HG03159 (cell line): ENCODE measurements at regions not wholly inside any gene's neighbourhood (a gene's known extent, or its start where the extent isn't known, plus 50 kb on each side); places are given as distances from the start of the nearest gene placed in this dataset.
"Not testable (repeated sequence)": the region's sequence is repeated elsewhere in the genome, so short reads cannot be mapped to it uniquely, and the experiment has no call there.

Source experiments
- ATAC-seq: cut with Tn5 transposase; IDR thresholded peaks from one replicate; pipeline ENCODE4 v1.9.1; 2021; ENCODE audit warnings: mild to moderate bottlenecking, moderate library complexity; ENCODE audit not compliant: unreplicated experiment

DNA sequence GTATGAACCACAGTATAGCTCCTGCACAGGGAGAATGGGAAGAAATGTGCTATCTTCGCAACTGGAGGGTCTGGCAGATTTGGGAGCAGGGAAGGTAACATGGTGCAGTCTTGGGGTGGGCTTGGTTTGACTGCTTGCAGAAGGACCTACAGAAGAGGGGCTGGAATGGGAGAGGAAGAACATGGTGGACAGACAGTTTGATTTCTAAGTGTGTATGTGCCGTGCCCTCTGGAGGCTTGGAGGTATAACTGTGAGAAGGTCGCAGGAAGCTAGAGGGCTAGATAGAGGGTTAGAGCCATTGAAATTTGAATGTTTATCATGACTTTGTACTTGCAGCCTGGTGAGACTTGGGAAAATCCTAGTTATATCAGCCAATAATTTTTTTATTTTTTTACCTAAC lies 169.2 kb downstream of the SQOR start:
- ATAC-seq: no peak

DNA sequence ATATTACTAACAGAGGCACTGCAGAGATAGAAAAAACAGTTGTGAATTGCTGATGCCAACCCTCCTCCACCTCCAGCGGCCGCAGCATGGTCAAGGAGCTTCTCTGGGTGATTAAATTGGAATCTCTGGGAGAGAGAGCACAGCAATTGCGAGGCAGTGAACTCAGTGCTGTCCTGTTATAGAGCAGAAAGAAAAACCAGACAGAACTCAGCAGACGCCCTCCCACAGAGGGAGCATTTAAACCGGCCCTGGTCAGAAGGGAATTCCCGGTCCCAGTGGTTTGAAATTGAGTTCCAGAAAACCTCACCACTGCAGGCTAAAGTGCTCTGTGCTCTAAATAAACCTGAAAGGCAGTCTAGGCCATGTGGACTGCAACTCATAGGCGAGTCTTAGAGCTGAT lies 175.4 kb downstream of the SQOR start:
- no peak for ATAC-seq

DNA sequence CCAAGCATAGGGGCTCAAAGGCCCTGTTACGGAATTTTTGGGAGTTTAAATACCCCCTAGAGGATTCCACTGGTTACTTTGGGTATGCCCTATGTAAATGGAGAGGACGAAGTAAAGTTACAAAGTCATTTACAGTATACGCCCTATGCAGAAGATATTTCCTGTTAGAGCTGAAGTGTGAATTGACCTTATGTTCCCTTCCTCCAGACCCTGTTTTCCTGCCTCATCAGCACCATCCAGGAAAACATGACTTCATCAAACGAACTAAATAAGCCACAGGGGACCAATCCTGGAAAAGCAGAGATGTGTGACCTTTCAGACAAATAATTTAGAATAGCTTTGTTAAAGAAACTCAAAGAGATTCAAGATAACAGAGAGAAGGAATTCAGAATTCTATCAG lies 177.4 kb downstream of the SQOR start:
- ATAC-seq: no peak

DNA sequence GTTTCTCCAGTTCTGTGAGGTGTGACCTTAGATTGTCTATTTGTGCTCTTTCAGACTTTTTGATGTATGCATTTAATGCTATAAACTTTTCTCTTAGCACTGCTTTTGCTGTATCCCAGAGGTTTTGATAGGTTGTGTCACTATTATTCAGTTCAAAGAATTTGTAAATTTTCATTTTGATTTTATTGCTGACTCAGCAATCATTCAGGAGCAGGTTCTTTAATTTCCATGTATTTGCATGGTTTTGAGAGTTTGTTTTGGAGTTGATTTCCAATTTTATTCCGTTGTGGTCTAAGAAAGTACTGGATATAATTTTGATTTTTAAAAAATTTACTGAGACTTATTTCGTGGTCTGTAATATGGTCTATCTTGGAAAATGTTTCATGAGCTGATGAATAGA lies 182.7 kb downstream of the SQOR start:
- not testable (repeated sequence) for ATAC-seq

DNA sequence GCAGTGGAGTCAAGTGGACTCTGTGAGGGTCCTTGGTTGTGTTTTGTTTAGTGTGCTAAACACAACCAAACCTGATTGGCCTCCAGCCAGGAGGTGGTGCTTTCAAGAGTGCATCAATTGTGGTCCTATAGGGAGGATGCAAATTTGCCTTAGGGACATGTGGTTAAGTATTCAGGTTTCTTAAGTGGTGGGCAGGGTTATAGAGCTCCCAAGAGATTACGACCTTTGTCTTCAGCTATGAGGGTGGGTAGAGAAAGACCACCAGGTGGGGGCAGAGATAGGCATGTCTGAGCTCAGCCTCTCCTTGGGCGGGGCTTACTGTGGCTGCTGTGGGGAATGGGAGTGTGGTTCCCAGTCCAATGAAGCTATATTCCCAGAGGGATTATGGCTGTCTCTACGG lies 186.6 kb downstream of the SQOR start:
- no peak for ATAC-seq

DNA sequence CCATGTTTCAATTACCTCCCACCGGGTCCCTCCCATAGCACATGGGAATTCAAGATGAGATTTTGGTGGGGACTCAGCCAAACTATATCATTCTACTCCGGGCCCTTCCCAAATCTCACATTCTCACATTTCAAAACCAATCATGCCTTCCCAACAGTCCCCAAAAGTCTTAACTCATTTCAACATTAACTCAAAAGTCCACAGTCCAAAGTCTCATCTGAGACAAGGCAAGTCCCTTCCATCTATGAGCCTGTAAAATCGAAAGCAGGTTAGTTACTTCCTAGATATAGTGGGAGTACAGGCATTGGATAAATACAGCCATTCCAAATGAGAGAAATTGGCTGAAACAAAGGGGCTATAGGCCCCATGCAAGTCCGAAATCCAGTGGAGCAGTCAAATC lies 188.1 kb downstream of the SQOR start:
- ATAC-seq: not testable (repeated sequence)

DNA sequence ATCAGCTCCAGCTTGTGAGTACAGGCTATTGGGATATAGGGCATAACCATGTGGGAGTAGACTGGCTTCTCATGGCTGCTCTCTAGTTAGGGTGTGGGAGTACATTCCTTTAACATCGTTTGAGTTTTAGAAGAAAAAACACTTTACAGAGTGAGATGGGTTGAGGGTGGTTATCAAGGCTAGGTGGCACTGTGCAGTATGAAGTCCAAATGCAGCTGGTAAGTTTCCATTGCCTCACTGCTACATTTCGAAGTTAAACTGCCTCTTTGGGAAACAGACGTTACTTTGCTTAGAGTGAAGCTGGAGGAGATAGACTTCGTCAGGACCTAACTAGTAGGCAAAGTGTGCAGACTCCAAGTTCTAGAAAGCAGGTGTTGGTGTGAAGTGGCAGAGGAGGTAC lies 192.4 kb downstream of the SQOR start:
- ATAC-seq: no peak

DNA sequence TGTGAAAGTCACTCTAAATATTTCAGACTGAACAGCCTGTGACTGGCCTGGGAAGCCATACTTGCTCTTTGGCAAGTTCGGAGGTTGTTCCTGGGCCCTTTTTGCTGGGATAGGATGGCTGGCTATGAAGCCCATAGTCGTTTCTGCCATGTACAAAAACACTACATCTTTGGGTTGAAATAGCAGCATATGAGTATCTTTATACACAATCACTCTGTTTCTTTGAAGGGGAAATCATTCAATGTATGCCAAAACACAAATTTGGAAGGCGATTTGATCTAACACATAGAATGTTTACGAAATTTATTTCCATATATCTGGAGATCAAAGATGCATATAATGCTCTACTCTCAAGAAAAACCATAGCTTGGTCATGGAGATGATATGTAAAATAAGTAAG lies 192.9 kb downstream of the SQOR start:
- no peak for ATAC-seq

DNA sequence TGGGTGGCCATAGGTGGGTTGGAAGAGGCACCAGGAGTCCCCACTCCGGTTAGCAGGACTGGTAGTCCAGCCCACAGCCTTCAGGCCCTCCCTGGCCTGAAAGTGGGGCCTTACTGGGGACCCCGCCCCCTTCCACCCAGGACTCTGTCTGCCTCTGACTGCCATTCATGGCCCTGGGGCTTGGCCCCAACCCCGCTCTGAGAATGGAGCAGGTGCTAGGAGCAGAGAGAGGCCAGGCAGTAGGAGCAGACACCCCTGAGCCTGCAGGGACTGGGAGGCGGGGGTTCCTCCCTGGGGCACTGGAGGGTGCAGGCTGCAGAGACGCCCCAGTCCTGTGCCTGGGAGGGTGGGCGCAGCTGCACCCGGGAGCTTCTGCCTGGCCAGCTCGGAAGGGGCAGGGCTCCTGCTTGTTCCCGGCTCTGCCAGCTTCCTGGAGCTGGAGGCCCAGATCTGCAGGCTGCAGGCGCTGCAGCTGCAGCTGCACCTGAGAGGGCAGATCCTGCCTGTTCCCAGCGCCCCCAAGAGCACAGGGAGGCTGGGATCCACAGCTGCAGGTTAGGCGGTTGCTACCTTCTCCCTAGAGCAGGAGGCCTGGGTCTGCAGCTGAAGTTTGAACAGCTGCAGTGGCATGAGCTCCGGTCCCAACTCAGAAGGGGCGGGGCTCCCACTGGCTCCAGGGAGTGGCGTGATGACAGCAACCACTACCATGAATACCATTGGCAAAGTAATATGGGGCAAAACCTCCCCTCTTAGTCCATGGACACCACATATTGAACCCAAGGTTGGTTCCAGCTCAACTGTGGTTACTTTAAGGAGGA lies 194.7 kb downstream of the SQOR start:
- no peak for ATAC-seq

DNA sequence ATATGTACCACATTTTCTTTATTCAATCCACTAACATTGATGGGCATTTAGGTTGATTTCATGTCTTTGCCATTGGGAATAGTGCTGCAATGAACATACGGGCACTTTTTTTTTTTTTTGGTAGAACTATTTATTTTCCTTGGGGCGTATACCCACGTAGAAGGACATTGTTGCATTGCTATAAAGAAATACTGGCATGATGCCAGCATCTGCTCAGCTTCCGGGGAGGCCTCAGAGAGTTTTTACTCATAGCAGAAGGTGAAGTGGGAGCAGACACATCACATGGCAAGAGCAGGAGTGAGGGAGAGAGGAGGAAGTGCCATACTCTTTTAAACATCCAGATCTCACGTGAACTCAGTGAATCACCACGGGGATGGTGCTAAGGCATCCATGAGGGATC lies 197.0 kb downstream of the SQOR start:
- no peak for ATAC-seq

DNA sequence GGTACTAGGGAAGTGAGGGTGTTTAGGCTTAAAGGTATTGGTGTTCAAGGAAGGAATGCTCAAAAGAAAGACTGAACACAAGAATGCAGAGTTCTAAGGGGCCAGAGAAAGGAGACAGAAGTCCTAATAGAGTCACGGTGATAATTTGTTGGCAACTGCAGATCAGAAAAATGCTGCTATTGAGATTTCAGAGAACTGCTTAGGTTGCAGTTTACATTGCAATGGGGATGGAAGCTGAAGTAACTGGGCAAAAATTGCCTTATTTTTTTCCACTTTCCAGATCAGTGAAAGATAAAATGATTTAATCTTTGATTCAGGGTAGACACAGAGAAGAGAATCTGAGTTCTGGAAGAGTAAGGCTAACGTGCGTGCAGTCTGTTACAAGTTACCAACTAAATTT lies 199.8 kb downstream of the SQOR start:
- no peak for ATAC-seq

DNA sequence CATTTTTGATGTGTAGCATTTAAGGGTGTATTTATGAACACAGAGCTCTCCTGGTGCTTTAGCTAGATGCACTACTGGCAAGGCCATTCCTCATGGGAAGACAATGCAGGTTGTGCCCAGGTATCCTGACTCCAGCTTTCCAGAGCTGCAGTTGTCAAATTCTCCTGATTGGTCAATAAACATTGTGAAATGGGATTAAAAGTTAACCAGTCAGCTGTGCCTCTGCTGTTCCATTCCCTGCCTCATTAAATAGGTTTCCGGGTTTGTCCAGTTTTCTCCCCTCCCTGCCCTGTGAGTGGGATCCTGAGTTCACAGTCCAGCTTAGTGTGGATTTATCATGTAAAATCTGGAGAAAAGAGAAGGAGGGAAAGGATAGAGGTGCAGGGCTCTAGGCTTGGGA lies 207.3 kb downstream of the SQOR start:
- ATAC-seq: no peak

DNA sequence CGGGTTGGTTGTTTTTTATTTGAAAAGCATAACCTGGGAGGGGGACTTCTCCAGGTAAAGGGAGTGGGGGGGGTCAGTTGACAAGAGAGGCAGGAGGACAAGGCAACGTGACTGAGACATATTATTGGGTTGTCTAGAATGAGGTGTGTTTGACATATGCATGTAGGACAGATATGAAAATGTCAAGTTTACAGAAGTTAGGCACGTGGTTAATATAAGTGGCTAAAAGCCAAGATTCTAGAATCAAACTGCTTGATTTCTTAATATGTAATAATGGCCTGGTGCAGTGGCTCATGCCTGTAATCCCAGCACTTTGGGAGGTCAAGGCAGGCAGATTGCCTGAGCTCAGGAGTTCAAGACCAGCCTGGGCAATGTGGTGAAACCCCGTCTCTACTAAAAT lies 212.8 kb downstream of the SQOR start:
- no peak for ATAC-seq

DNA sequence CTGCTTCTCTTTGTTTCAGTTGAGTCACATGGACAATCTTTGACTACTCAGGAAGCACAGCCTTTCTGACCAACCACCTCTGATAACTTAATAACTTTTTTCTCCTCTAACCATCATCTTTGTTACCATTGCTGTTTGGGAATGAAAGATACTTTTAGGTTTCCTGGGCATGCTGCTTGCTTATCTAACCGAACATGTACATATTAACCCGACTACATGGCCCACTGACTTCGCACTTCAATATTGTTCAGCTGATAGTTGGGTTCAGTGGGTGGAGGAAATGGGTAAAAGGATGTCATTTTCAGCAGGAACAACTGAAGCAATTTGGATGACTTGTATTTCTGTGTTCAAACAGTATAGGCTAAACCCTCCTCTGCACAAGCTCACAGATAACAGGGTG lies 214.3 kb downstream of the SQOR start:
- ATAC-seq: no peak

DNA sequence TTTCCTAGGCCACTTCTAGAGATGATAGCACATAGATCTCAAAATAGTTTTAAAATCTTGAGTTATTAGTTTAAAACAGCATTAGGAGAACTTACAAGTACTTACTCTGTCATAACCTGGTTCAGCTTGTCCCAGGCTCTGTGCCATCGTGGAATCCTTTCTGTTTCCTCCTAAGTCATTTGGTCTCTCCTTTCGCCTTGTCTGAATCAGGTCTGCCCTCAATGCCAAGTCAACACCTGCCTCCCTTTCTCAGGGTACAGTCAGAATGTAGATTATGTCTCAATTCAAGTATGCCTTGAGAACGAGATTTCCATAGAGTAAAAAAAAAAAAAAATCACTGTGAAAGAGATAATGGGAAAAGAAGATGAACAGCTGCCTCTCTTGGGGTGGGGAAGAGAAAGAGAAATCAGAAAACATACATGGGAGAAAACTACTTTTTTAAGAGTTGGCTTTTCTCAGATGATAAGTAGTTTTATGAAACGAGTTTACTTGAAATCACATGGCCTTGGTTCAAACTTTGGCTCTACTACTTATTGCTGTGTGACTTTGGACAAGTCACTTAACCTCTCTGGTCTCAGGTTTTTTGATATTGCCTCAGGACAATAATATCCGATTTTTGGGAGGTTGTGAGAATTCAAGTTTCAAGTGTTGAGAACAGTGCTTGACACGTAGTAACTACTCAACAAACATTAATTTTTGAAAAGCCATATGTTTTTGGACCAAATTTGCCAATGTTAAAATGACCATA lies 219.8 kb downstream of the SQOR start:
- no peak for ATAC-seq

DNA sequence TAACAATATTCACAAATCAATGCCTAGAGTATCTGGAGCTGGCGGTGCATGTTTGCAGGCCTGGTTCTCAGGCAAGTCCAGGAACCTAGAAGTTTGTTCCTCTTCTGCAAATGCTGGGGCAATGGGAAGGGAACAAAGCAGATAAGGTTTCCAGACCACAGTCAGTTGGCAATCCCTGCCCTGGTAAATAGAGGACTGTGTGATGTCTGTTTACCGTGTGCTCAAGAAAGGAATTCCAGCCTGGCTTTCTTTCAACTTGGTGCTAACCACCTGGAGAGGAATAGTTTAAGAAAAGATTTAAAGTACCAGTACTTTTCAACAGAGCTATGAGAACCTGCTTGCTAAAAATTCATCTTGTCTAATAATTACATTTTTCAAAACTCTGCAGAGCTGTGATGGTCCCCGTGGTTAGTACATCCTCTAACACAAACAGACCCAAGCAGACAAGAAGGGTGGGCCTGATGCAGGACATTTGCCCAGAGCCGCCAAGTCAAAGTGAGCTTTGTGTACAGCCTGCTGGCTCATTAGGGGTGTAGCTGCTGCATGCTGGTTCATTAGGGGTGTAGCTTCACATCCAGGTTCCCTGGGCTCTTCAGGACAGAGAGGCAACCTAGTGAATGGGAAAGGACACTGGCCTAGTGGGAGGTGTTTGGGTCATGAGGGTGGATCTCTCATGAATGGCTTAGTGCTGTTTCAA lies 220.5 kb downstream of the SQOR start:
- ATAC-seq: no peak

DNA sequence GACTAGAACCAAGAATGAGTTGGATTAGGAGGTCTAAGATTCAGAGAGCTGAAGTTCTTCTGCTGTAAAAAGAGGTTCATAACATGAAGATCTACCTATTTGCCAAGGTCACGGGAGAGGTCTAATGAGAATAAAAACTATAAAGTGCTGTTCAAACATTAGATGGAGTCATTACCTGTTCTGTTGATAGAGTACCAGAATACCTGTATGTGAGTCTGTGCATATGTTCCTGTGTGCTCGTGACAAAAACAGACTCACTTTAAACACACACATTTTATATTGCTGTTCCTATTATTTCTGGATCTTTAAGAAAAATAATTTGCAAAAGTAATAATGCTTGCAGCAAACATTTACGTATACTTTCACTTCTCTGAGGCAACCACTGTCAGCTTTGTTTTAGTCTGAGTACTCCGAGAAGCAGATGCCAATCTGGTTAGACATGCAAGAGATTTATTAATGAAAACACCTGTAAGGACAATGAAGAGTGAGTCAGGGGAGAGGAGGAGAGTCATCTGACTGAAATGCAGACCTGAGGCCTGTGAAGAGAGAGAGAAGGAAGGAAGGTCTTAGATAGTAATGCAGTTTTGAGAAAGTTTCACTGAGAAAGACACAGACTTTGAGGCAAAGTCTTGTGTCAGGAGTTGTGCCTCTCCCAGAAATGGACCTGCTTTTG lies 221.2 kb downstream of the SQOR start:
- ATAC-seq: no peak

DNA sequence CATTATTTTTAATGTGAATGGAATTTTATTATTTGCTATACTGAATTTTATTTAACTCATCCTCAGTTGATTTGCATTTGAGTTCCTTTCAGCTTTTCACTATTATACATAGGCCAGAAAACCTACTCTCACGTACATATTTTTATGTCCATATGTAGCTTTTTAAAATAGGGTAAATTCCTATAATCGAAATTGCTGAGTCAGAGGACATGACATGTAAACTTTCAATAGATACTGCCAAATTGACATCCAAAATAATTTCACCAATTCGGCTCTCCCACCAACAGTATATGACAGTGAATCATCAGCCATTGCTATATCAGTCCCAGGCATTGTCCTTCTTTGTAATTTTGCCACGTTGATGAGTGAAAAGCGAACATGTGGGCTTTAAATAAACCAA lies 222.5 kb downstream of the SQOR start:
- ATAC-seq: no peak

DNA sequence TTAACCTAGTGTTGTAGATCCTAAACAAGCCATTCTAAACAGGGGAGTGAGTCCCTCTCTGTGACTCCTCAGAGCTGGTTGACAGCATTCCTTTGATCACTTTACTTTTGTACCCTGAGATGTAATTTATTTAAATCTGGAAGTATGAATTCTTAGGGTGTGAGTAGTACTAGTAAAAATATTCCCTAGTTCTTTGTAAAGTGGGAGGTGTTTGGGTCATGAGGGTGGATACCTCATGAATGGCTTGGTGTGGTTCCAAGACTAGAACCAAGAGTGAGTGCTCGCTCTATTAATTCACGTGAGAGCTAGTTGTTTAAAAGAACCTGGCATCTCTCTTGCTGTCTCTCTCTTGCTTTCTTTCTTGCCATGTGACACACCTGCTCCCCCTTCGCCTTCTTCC lies 223.7 kb downstream of the SQOR start:
- no peak for ATAC-seq

DNA sequence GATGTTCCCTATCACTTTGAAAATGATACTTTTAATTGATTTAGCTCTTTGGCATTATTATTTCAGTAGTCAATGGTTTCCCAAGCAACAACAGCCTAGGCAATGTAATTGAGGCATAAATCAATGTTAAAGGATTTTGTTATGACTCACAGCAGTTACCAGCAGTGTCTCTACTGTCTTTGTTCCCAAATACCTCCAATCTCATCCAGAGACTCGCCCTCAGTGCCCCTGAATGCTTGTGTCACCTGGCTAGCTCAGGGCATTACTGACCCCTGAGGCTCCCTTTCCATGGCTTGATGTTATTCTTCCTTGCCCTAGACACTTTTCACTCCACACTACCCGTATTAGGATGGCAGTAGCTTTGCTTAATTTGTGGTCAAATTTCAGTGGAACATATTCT lies 227.2 kb downstream of the SQOR start:
- no peak for ATAC-seq

DNA sequence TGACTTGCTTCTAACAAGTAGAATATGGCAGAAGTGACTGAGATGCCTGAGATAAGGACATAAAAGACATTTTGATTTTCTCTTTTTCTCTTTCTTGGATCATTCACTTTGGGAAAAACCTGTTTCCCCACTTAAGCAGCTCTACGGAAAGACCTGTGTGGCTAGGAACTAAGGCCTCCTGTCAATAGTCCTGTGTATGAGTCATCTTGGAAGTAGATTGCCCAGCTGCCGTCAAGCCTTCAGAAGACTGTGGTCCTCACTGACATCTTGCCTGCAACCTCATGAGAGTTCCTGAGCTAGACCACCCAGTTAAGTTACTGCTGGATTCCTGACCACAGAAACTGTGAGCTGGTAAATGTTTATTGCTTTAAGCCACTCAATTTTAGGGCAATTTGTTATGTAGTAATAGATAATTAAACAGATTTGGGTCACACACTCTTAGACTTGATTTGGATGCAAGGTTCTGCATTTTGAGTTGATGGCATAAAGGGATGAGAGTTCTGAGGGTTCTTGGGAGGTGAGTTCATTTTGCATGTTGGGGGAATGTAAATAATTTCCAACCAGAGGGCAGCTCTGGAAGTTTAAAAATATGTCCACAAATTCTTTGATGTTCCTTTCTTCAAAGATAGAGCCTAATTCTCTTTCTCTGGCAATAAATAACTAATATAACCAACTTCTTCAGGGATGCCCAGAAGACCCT lies 229.2 kb downstream of the SQOR start:
- ATAC-seq: no peak
